Neural cell (in vitro differentiated cells): ENCODE measurements at regions not wholly inside any gene's neighbourhood (a gene's known extent, or its start where the extent isn't known, plus 50 kb on each side); places are given as distances from the start of the nearest gene placed in this dataset.

Source experiments
- EP300 ChIP-seq: fragments of 450-650 bp; conservative IDR thresholded peaks from 2 replicates; pipeline ENCODE4 v1.6.1; 2014; ENCODE audit warnings: antibody characterized with exemption, mild to moderate bottlenecking, moderate library complexity; ENCODE audit not compliant: poor library complexity, severe bottlenecking
- TAF1 ChIP-seq: IDR thresholded peaks from 2 replicates; pipeline ENCODE4 v1.6.1; 2012; ENCODE audit warnings: low read depth
- TF ChIP-seq, protein P1 (sequence below): fragments of 450-650 bp; IDR thresholded peaks from 2 replicates; pipeline ENCODE4 v1.5.1; 2014; ENCODE audit warnings: antibody characterized with exemption, mild to moderate bottlenecking, moderate library complexity; ENCODE audit not compliant: poor library complexity, severe bottlenecking

DNA sequence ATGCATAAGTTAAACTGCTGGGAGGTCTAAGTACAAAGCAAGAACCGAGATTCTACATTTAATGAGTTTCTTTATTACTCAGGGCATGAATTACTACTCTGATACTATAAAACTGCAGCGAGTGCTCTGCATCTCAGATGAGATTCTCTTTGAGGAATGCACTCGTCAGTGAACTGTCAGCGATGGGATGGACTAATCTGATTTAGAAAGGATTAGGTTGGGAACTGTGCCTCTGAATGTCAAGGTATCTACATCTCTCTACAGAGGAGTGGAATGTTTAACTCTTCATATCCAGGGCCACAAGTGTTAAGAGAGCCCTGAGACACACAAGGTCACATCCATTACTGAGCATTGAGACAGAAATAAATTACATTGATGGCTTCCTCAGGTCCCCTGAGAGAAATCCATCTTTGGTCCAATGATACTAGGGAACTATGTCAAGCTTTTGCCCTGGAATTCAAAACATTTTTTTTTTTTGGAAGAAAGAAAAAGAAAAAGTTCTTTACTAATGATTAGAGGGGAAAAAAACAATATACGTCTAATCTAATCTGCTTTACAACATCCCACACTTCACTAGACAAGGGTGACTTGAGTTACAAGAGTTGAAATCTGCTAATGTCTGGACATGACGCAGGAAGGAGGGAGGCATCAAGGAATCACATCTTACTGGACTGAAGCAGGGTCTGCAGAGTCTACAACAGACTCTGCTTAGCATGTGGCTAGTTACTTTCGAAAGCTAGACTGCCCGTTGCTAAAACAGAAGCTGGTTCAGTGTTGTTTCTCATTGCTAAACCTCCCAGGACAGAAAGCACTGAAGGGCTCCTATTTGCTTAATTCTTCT, 270.0 kb upstream of the TLE4 start:
- no peak for TF ChIP-seq EP300
- TF ChIP-seq TAF1 = no peak
- TF ChIP-seq, protein P1, sequence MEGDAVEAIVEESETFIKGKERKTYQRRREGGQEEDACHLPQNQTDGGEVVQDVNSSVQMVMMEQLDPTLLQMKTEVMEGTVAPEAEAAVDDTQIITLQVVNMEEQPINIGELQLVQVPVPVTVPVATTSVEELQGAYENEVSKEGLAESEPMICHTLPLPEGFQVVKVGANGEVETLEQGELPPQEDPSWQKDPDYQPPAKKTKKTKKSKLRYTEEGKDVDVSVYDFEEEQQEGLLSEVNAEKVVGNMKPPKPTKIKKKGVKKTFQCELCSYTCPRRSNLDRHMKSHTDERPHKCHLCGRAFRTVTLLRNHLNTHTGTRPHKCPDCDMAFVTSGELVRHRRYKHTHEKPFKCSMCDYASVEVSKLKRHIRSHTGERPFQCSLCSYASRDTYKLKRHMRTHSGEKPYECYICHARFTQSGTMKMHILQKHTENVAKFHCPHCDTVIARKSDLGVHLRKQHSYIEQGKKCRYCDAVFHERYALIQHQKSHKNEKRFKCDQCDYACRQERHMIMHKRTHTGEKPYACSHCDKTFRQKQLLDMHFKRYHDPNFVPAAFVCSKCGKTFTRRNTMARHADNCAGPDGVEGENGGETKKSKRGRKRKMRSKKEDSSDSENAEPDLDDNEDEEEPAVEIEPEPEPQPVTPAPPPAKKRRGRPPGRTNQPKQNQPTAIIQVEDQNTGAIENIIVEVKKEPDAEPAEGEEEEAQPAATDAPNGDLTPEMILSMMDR = no peak
